Upper lobe of left lung (tissue), 4 donors: ENCODE measurements at regions not wholly inside any gene's neighbourhood (a gene's known extent, or its start where the extent isn't known, plus 50 kb on each side); places are given as distances from the start of the nearest gene placed in this dataset.

Experiments
- EP300 ChIP-seq, 4 donors: sonication (generic); formaldehyde crosslinking; IDR thresholded peaks; one replicate each; pipeline ENCODE4 v1.5.1; 2017; ENCODE audit warnings: antibody characterized with exemption in 4 of 4, control low read depth in 2 of 4
- POLR2A ChIP-seq, 4 donors: fragments of 450-650 bp; IDR thresholded peaks; one replicate each; pipeline ENCODE4 v1.5.1; 2016 to 2017; ENCODE audit warnings: antibody characterized with exemption in 4 of 4, mild to moderate bottlenecking in 2 of 4
- TF ChIP-seq, protein P1 (sequence below), 6 experiments: fragments of 450-650 bp in 4 of 6; fragments of 200-600 bp in 2 of 6; sonication (generic) in 2 of 6; IDR thresholded peaks; one replicate each; pipeline ENCODE4 v1.5.1; 2016 to 2019; ENCODE audit warnings: antibody characterized with exemption in 6 of 6

DNA sequence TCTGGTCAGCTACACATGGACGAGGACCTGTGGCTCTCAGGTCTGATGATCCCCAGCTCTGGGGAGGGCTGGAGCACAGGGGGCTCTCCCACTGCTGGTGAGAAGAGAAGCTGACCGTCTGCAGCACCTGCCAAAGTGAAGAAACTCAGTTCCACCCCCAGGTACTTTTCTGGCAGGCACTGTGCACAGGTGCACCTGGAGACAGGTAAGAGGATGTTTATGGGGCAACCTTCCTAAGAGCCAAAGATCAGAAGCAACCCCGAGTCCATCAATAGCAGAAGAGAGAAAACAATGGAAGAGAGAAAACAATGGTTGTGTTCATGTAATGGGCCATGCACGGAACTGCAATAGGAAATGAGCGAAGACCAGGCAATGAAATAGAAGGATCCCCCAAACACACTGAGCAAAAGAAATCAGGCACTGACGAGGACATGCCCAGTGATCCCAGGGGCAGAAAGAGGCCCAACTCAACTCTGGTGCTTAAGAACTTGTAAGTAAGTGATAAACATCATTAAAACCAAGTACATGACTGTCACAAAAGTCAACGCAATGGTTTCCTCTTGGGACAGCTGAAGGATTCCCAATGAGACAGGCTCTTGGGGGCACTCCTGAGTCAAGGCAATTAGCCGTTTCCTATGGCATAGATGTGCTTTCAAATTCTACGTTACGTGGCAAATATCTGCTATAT is 95.0 kb upstream of the ALDH1A3 start:
- TF ChIP-seq, protein P1, sequence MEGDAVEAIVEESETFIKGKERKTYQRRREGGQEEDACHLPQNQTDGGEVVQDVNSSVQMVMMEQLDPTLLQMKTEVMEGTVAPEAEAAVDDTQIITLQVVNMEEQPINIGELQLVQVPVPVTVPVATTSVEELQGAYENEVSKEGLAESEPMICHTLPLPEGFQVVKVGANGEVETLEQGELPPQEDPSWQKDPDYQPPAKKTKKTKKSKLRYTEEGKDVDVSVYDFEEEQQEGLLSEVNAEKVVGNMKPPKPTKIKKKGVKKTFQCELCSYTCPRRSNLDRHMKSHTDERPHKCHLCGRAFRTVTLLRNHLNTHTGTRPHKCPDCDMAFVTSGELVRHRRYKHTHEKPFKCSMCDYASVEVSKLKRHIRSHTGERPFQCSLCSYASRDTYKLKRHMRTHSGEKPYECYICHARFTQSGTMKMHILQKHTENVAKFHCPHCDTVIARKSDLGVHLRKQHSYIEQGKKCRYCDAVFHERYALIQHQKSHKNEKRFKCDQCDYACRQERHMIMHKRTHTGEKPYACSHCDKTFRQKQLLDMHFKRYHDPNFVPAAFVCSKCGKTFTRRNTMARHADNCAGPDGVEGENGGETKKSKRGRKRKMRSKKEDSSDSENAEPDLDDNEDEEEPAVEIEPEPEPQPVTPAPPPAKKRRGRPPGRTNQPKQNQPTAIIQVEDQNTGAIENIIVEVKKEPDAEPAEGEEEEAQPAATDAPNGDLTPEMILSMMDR (IDR thresholded peaks at IDR 0.05), result no peak
- TF ChIP-seq POLR2A (IDR thresholded peaks at IDR 0.05) (no peak), EP300 (IDR thresholded peaks at IDR 0.05) (no peak)
